Gastroesophageal sphincter (tissue), 4 donors: ENCODE measurements at regions not wholly inside any gene's neighbourhood (a gene's known extent, or its start where the extent isn't known, plus 50 kb on each side); places are given as distances from the start of the nearest gene placed in this dataset.

Source experiments
- ATAC-seq: fragments of 150-250 bp; one replicate; pipeline ENCODE4 v1.9.1; 2016; ENCODE audit warnings: mild to moderate bottlenecking, moderate library complexity
- H3K27ac ChIP-seq, 4 donors: fragments of 200-600 bp; sonication (generic) in 3 of 4; 1 replicate in 3 of 4; 2 replicates in 1 of 4; pipeline ENCODE4 v1.5.1; 2016 to 2019
- H3K27me3 ChIP-seq: fragments of 200-600 bp; sonication (generic); one replicate; pipeline ENCODE4 v1.5.1; 2019
- H3K36me3 ChIP-seq, 2 donors: fragments of 200-600 bp; sonication (generic); one replicate each; pipeline ENCODE4 v1.5.1; 2019; ENCODE audit warnings: control low read depth in 1 of 2
- H3K4me1 ChIP-seq, 3 donors: fragments of 200-600 bp; sonication (generic); 1 replicate in 2 of 3; 2 replicates in 1 of 3; pipeline ENCODE4 v1.5.1; 2016 to 2019; ENCODE audit warnings: control low read depth in 2 of 3
- H3K4me3 ChIP-seq, 2 donors: fragments of 200-600 bp; sonication (generic); one replicate each; pipeline ENCODE4 v1.5.1; 2019; ENCODE audit warnings: mild to moderate bottlenecking in 1 of 2, moderate library complexity in 1 of 2
- H3K9me3 ChIP-seq, 3 donors: fragments of 200-600 bp; sonication (generic); one replicate each; pipeline ENCODE4 v1.5.1; 2017 to 2019; ENCODE audit warnings: control low read depth in 2 of 3
- CTCF ChIP-seq, 4 experiments: fragments of 200-600 bp in 2 of 4; fragments of 450-650 bp in 2 of 4; sonication (generic) in 1 of 4; IDR thresholded peaks; one replicate each; pipeline ENCODE4 v1.5.1; 2017 to 2019; ENCODE audit warnings: antibody characterized with exemption in 4 of 4, mild to moderate bottlenecking in 2 of 4, moderate library complexity in 2 of 4
- EP300 ChIP-seq: sonication (generic); formaldehyde crosslinking; IDR thresholded peaks from one replicate; pipeline ENCODE4 v1.6.1; 2017; ENCODE audit warnings: antibody characterized with exemption, mild to moderate bottlenecking
- POLR2A ChIP-seq, 2 donors: fragments of 450-650 bp; IDR thresholded peaks; one replicate each; pipeline ENCODE4 v1.6.1; 2017; ENCODE audit warnings: antibody characterized with exemption in 2 of 2, mild to moderate bottlenecking in 2 of 2, moderate library complexity in 1 of 2
- POLR2AphosphoS5 ChIP-seq: sonication (generic); formaldehyde crosslinking; IDR thresholded peaks from one replicate; pipeline ENCODE4 v1.6.1; 2017; ENCODE audit warnings: antibody characterized with exemption
- WGBS, 2 donors: methylation state at CpG; one replicate each; pipeline ENCODE4 v1.1.5; 2018; ENCODE audit warnings: low coverage in 1 of 2; 5-methylcytosine and 5-hydroxymethylcytosine counted together

DNA sequence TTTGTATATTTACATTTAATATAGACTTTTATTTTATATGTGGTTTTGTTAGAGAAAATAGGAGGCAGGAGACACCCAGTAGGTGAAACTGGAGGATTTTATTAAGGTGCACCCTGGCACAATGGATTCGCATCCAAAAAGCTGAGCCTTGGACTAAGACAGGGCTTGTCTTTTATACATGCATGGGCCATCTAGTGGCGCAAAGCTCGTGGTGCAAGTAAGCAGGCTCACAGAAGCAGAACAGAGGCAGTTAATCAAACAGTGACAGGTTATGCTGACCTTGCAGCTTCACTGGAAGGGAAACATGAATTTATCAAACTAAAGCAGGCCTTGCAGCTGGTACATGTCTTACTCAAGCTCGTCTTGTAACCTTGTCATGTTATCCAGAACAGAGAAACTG, 58.8 kb upstream of the ZNF681 start:
- no peak for ATAC-seq
- peaks cover 0 to 16% (median 0%) of the 10 kb centered on the region in 3 donors for H3K9me3 ChIP-seq
- WGBS, 2 donors: 32 to 55% methylated on average over 4 of the region's 4 CpGs
- H3K36me3 ChIP-seq: no peaks in the 10 kb centered on the region
- H3K27ac ChIP-seq: no peak overlapping the region
- TF ChIP-seq POLR2A (IDR thresholded peaks at IDR 0.05) (no peak), POLR2AphosphoS5 (no peak), CTCF (IDR thresholded peaks at IDR 0.05) (peak in 2 of 4 experiments; percentile 15 to 47)
- no peaks in the 10 kb centered on the region for H3K27me3 ChIP-seq
- no peak overlapping the region for H3K4me3 ChIP-seq
- no peaks in the 10 kb centered on the region for H3K4me1 ChIP-seq

DNA sequence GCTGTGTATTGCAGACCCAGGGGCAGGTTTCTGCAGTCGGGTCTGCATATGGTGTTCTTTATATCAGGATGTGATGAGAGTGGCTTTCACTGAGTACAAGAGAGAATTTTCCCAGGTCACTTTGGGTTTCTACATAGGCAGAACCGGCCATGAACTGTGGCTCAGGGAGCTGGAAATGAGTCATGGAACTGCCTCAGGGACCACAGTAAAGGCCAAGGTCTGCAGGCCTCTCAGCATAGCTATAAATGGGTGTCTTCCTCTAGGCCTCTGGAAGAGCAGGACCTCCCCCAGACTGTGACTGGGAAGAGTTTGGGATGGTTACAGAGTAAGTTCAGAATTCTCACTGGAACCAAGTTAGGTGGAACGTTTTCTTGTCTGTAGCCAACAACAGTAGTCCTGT, 51.8 kb upstream of the ZNF681 start:
- Histone ChIP-seq H3K4me1 (no peaks in the 10 kb centered on the region), H3K4me3 (no peak overlapping the region), H3K9me3 (no peaks in the 10 kb centered on the region), H3K27me3 (no peaks in the 10 kb centered on the region), H3K27ac (no peak overlapping the region), H3K36me3 (no peaks in the 10 kb centered on the region)
- TF ChIP-seq POLR2AphosphoS5 (no peak), EP300 (no peak), POLR2A (IDR thresholded peaks at IDR 0.05) (no peak), CTCF (IDR thresholded peaks at IDR 0.05) (no peak)
- WGBS, 2 donors: 0% methylated on average over 1 of the region's 3 CpGs
- ATAC-seq: no peak
